IMR-90 (cell line): ENCODE measurements at regions not wholly inside any gene's neighbourhood (a gene's known extent, or its start where the extent isn't known, plus 50 kb on each side); places are given as distances from the start of the nearest gene placed in this dataset.

Experiments used
- ATAC-seq: fragments of 200-7000 bp; cut with Tn5 transposase; 2 replicates; pipeline ENCODE4 v1.9.1; 2020; ENCODE audit warnings: low read depth, mild to moderate bottlenecking, moderate library complexity
- BruUV-seq: library from RNA; stranded (reverse); fragments of 400-500 nt; replicated peaks from 2 replicates; lab custom pipeline; 2021; lab: Mats Ljungman, UMichigan
- CTCF ChIA-PET: fragments of 300-600 bp; formaldehyde crosslinking; extraction: SDS; loops from one replicate; lab custom pipeline; 2021; ENCODE audit warnings: antibody characterized with exemption; lab: Yijun Ruan, JAX
- POLR2A ChIA-PET: fragments of 300-600 bp; sonication (Branson Sonifier 250); formaldehyde crosslinking; loops from one replicate; lab custom pipeline; 2022; ENCODE audit warnings: antibody characterized with exemption; ENCODE audit not compliant: unreplicated experiment; lab: Charles Lee
- DNase-seq: peaks from one replicate; pipeline ENCODE4 v3.0.0; 2013
- H2AFZ ChIP-seq: replicated peaks from 2 replicates; pipeline ENCODE3; 2013; ENCODE audit warnings: low read length, mild to moderate bottlenecking; ENCODE audit not compliant: poor library complexity
- H2AK5ac ChIP-seq: 2 replicates; pipeline ENCODE4 v1.6.1; 2013; ENCODE audit warnings: low read depth, low read length, inconsistent platforms
- H2AK9ac ChIP-seq: replicated peaks from 2 replicates; pipeline ENCODE3; 2013; ENCODE audit warnings: mild to moderate bottlenecking, low read depth, low read length, moderate library complexity; ENCODE audit not compliant: poor library complexity
- H2BK120ac ChIP-seq: 2 replicates; pipeline ENCODE4 v1.6.1; 2013; ENCODE audit warnings: low read depth, low read length, inconsistent platforms
- H2BK15ac ChIP-seq: 3 replicates; pipeline ENCODE4 v1.6.1; 2013; ENCODE audit warnings: low read depth, low read length, inconsistent platforms
- H2BK20ac ChIP-seq: 2 replicates; pipeline ENCODE4 v1.6.1; 2013; ENCODE audit warnings: low read depth, mild to moderate bottlenecking, inconsistent platforms, low read length, moderate library complexity
- H2BK5ac ChIP-seq: 2 replicates; pipeline ENCODE4 v1.6.1; 2013; ENCODE audit warnings: mild to moderate bottlenecking, low read depth, low read length, inconsistent platforms; ENCODE audit not compliant: poor library complexity, severe bottlenecking
- H3K14ac ChIP-seq: replicated peaks from 2 replicates; pipeline ENCODE4 v1.6.1; 2013; ENCODE audit warnings: low read depth, low read length, inconsistent platforms
- H3K18ac ChIP-seq: 2 replicates; pipeline ENCODE4 v1.6.1; 2013; ENCODE audit warnings: low read depth, low read length, control low read depth
- H3K23ac ChIP-seq: 2 replicates; pipeline ENCODE4 v1.6.1; 2013; ENCODE audit warnings: low read depth, low read length, inconsistent platforms
- H3K27ac ChIP-seq: 2 replicates; pipeline ENCODE4 v1.5.1; 2013; ENCODE audit warnings: mild to moderate bottlenecking, control low read depth, low read length; ENCODE audit not compliant: insufficient read depth
- H3K27me3 ChIP-seq: 2 replicates; pipeline ENCODE4 v1.6.1; 2013; ENCODE audit warnings: low read length; ENCODE audit not compliant: control insufficient read depth, insufficient read depth
- H3K36me3 ChIP-seq: 2 replicates; pipeline ENCODE4 v1.6.1; 2013; ENCODE audit warnings: low read length, mixed read lengths; ENCODE audit not compliant: control insufficient read depth, insufficient read depth
- H3K4ac ChIP-seq: 2 replicates; pipeline ENCODE4 v1.6.1; 2013; ENCODE audit warnings: low read depth, low read length, inconsistent platforms
- H3K4me1 ChIP-seq: 2 replicates; pipeline ENCODE4 v1.6.1; 2013; ENCODE audit warnings: low read length, mixed read lengths; ENCODE audit not compliant: control insufficient read depth, insufficient read depth
- H3K4me2 ChIP-seq: 2 replicates; pipeline ENCODE4 v1.6.1; 2013; ENCODE audit warnings: low read depth, mild to moderate bottlenecking, control low read depth, low read length, moderate library complexity
- H3K4me3 ChIP-seq: 2 replicates; pipeline ENCODE4 v1.5.1; 2013; ENCODE audit warnings: low read depth, mild to moderate bottlenecking, control low read depth, low read length, moderate library complexity; ENCODE audit not compliant: insufficient read depth
- H3K56ac ChIP-seq: 2 replicates; pipeline ENCODE4 v1.6.1; 2013; ENCODE audit warnings: low read length, inconsistent platforms; ENCODE audit not compliant: insufficient read depth; ENCODE audit errors: extremely low read depth
- H3K79me1 ChIP-seq, 2 experiments: 2 replicates each; pipeline ENCODE4 v1.6.1; 2013; ENCODE audit warnings: low read length in 2 of 2, inconsistent platforms in 1 of 2, low read depth in 1 of 2
- H3K9ac ChIP-seq: 2 replicates; pipeline ENCODE4 v1.6.1; 2013; ENCODE audit warnings: low read depth, low read length, control low read depth
- H3K9me1 ChIP-seq: 2 replicates; pipeline ENCODE4 v1.6.1; 2013; ENCODE audit warnings: low read length, inconsistent platforms; ENCODE audit not compliant: insufficient read depth
- H3K9me3 ChIP-seq: 2 replicates; pipeline ENCODE4 v1.6.1; 2013; ENCODE audit warnings: low read length; ENCODE audit not compliant: control insufficient read depth, insufficient read depth
- H4K20me1 ChIP-seq: 2 replicates; pipeline ENCODE4 v1.6.1; 2013; ENCODE audit warnings: low read length, inconsistent platforms; ENCODE audit not compliant: insufficient read depth
- H4K5ac ChIP-seq: 2 replicates; pipeline ENCODE4 v1.6.1; 2013; ENCODE audit warnings: mild to moderate bottlenecking, low read depth, low read length, control low read depth
- H4K8ac ChIP-seq, 2 experiments: 2 replicates each; pipeline ENCODE4 v1.6.1; 2013; ENCODE audit warnings: low read depth in 2 of 2, low read length in 2 of 2, control low read depth in 1 of 2, inconsistent platforms in 1 of 2
- H4K91ac ChIP-seq: 2 replicates; pipeline ENCODE4 v1.6.1; 2013; ENCODE audit warnings: low read depth, low read length, inconsistent platforms; ENCODE audit not compliant: insufficient read depth
- BHLHE40 ChIP-seq: fragments of 150-350 bp; IDR thresholded peaks from 2 replicates; pipeline ENCODE4 v1.6.1; 2016; ENCODE audit warnings: mild to moderate bottlenecking, low read depth, low read length
- CEBPB ChIP-seq: IDR thresholded peaks from 2 replicates; pipeline ENCODE4 v1.6.1; 2012; ENCODE audit warnings: low read depth, low read length, improper control_type of control experiment
- CHD1 ChIP-seq: IDR thresholded peaks from 2 replicates; pipeline ENCODE4 v1.6.1; 2012; ENCODE audit warnings: low read depth, low read length, improper control_type of control experiment
- ELK1 ChIP-seq: fragments of 150-350 bp; IDR thresholded peaks from 2 replicates; pipeline ENCODE4 v1.6.1; 2016; ENCODE audit warnings: low read depth, mild to moderate bottlenecking, low read length, moderate library complexity, borderline replicate concordance
- FOS ChIP-seq: fragments of 150-350 bp; IDR thresholded peaks from 2 replicates; pipeline ENCODE4 v1.6.1; 2016; ENCODE audit warnings: low read depth, low read length
- MAZ ChIP-seq: IDR thresholded peaks from 2 replicates; pipeline ENCODE4 v1.6.1; 2012; ENCODE audit warnings: low read depth, mild to moderate bottlenecking, low read length, improper control_type of control experiment, moderate library complexity, borderline replicate concordance
- MXI1 ChIP-seq: IDR thresholded peaks from 2 replicates; pipeline ENCODE4 v1.6.1; 2012; ENCODE audit warnings: low read depth, mild to moderate bottlenecking, low read length, moderate library complexity, borderline replicate concordance
- NFE2L2 ChIP-seq: fragments of 150-350 bp; IDR thresholded peaks from 2 replicates; pipeline ENCODE4 v1.6.1; 2016; ENCODE audit warnings: low read depth, mild to moderate bottlenecking, low read length
- POLR2A ChIP-seq: IDR thresholded peaks from 2 replicates; pipeline ENCODE4 v1.6.1; 2012; ENCODE audit warnings: mild to moderate bottlenecking, low read depth, low read length
- RAD21 ChIP-seq: IDR thresholded peaks from 2 replicates; pipeline ENCODE4 v1.6.1; 2012; ENCODE audit warnings: low read length, improper control_type of control experiment
- RFX5 ChIP-seq: IDR thresholded peaks from 2 replicates; pipeline ENCODE4 v1.8.0; 2012; ENCODE audit warnings: low read depth, mild to moderate bottlenecking, low read length, moderate library complexity
- WGBS, 2 experiments: methylation state at CpG; one replicate each; pipeline versions ENCODE4 v1.1.5 to v1.1.7; 2013; ENCODE audit warnings: missing lambda C conversion rate in 2 of 2; ENCODE audit not compliant: insufficient read length in 1 of 2; ENCODE audit errors: extremely low coverage in 2 of 2; 5-methylcytosine and 5-hydroxymethylcytosine counted together
- dilution Hi-C: fragments of 300-500 bp; cut with HindIII; formaldehyde crosslinking; loops from one replicate; pipeline ENCODE4 v1.14.3; 2018; ENCODE audit warnings: low sequenced_read_pairs; ENCODE audit not compliant: unreplicated experiment
- in situ Hi-C: fragments of 300-500 bp; cut with MboI; formaldehyde crosslinking; loops from 3 replicates; pipeline ENCODE4 v1.14.3; 2019; ENCODE audit warnings: low sequenced_read_pairs, inconsistent platforms, mixed read lengths
- intact Hi-C: fragments of 100-400 bp; cut with micrococcal nuclease; formaldehyde crosslinking; loops from 2 replicates; pipeline ENCODE4 v1.10.0; 2022
- TF ChIP-seq, protein P1 (sequence below): conservative IDR thresholded peaks from 2 replicates; pipeline ENCODE4 v1.5.1; 2012; ENCODE audit warnings: mild to moderate bottlenecking, low read depth, low read length, improper control_type of control experiment
- TF ChIP-seq, protein P2 (sequence below): fragments of 150-350 bp; IDR thresholded peaks from 2 replicates; pipeline ENCODE4 v1.6.1; 2017; ENCODE audit warnings: mild to moderate bottlenecking, antibody characterized with exemption, low read length, low read depth

DNA sequence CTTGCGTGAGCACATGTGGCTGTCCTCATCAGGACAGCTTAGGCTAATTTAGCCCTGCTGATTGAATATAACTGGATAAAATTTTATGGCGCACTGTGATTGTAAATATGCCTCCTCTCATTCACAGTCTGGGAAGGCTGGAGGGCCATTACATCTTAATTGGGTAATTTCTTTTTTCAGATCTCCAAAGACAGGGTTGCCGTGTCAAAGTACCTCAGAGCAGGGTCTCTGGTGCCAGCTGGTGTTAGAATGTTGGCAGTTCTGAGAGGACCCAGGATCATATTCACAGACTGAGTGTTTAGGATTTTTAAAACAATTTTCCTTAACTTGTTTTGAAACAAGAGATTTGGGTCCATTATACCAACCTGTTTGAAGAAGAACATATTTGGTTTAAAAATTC is 455.7 kb upstream of the TLE4 start:
- no peak for ATAC-seq
- no peak overlapping the region for H3K4me2 ChIP-seq
- DNase-seq, result no peak
- H2BK5ac ChIP-seq, result no peak overlapping the region
- H3K36me3 ChIP-seq, result no peaks in the 10 kb centered on the region
- H2AFZ ChIP-seq, result peak overlapping the region; percentile 26
- H2AK9ac ChIP-seq, result no peak overlapping the region
- no peaks in the 10 kb centered on the region for H3K79me1 ChIP-seq
- H3K4me1 ChIP-seq, result no peaks in the 10 kb centered on the region
- no peak overlapping the region for H3K14ac ChIP-seq
- dilution Hi-C loops, result no loop called here
- H4K91ac ChIP-seq, result no peak overlapping the region
- no peak overlapping the region for H2BK15ac ChIP-seq
- 0 out of 2 replicates have a peak, but pooled peaks cover 2% of the 10 kb centered on the region for H3K9me1 ChIP-seq
- H3K9me3 ChIP-seq, result no peaks in the 10 kb centered on the region
- H4K5ac ChIP-seq, result no peak overlapping the region
- no peaks in the 10 kb centered on the region for H3K27me3 ChIP-seq
- H4K20me1 ChIP-seq, result no peaks in the 10 kb centered on the region
- no peak overlapping the region for H3K9ac ChIP-seq
- intact Hi-C loops, result no loop called here
- no peak overlapping the region for H3K18ac ChIP-seq
- H3K27ac ChIP-seq, result no peak overlapping the region
- H2BK120ac ChIP-seq, result no peak overlapping the region
- no peak overlapping the region for H3K4me3 ChIP-seq
- no peak overlapping the region for H4K8ac ChIP-seq
- no TSS peak for BruUV-seq
- H2AK5ac ChIP-seq, result no peak overlapping the region
- no peak overlapping the region for H3K23ac ChIP-seq
- POLR2A ChIA-PET, result no interaction called here
- CTCF ChIA-PET, result no interaction called here
- TF ChIP-seq RAD21, result no peak
- no peak for TF ChIP-seq BHLHE40
- no peak for TF ChIP-seq MAZ
- TF ChIP-seq POLR2A, result no peak
- TF ChIP-seq NFE2L2, result no peak
- TF ChIP-seq FOS, result no peak
- TF ChIP-seq, protein P1, sequence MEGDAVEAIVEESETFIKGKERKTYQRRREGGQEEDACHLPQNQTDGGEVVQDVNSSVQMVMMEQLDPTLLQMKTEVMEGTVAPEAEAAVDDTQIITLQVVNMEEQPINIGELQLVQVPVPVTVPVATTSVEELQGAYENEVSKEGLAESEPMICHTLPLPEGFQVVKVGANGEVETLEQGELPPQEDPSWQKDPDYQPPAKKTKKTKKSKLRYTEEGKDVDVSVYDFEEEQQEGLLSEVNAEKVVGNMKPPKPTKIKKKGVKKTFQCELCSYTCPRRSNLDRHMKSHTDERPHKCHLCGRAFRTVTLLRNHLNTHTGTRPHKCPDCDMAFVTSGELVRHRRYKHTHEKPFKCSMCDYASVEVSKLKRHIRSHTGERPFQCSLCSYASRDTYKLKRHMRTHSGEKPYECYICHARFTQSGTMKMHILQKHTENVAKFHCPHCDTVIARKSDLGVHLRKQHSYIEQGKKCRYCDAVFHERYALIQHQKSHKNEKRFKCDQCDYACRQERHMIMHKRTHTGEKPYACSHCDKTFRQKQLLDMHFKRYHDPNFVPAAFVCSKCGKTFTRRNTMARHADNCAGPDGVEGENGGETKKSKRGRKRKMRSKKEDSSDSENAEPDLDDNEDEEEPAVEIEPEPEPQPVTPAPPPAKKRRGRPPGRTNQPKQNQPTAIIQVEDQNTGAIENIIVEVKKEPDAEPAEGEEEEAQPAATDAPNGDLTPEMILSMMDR, result no peak
- no peak for TF ChIP-seq ELK1
- no peak for TF ChIP-seq CEBPB
- TF ChIP-seq CHD1, result no peak
- TF ChIP-seq, protein P2, sequence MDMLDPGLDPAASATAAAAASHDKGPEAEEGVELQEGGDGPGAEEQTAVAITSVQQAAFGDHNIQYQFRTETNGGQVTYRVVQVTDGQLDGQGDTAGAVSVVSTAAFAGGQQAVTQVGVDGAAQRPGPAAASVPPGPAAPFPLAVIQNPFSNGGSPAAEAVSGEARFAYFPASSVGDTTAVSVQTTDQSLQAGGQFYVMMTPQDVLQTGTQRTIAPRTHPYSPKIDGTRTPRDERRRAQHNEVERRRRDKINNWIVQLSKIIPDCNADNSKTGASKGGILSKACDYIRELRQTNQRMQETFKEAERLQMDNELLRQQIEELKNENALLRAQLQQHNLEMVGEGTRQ, result no peak
- no peak for TF ChIP-seq RFX5
- no peak for TF ChIP-seq MXI1
- H3K4ac ChIP-seq, result no peak overlapping the region
- in situ Hi-C loops, result no loop called here
- H2BK20ac ChIP-seq, result no peak overlapping the region
- H3K56ac ChIP-seq, result no peak overlapping the region
- no CpG with 5 or more reads among the region's 3 CpGs for WGBS, 2 experiments
